ENCODE measurements at regions not wholly inside any gene's neighbourhood (a gene's known extent, or its start where the extent isn't known, plus 50 kb on each side); places are given as distances from the start of the nearest gene placed in this dataset.
"Not testable (repeated sequence)": the region's sequence is repeated elsewhere in the genome, so short reads cannot be mapped to it uniquely, and the experiment has no call there.

DNA sequence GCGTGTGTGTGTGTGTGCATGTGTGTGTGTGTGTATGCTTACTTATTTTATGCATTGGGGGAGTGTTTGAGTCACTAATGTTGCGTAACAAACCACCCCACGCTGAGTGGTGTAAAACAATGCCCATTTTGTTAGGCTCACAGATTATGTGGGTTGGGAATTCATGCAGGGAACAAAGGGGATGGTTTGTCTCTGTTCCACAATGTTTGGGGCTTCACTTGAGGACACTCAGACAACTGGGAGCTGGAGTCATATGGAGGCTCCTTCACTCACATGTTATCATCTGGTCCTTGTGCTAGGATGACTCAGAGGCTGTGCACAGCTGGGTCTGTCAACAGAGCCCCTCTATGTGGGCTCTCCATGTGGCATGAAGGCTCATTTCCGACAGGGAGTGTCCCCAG lies 51.3 kb upstream of the LARGE1 start:
- no peak for DNase-seq

GRCh38 chr22:33975841-33976240 lies 55.6 kb upstream of the LARGE1 start:
- no peak for DNase-seq

DNA sequence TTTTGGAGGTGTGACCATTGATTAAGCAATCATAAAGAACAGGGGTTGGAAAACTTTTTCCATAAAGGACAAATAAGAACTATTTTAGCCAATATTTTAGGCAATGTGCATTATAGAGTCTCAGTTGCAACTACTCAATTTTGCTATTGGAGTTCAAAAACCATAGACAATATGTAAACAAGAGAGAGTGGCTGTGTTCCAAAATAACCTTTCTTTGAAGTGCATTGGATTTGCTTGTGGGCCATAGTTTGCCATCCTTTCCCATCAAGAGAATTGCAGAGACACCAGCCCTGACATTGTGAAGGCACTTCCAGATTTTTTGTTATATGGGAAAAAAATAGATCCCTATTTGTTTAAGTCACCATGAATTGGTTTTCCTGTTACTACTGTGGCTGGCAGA lies 63.3 kb upstream of the LARGE1 start:
- no peak for DNase-seq

DNA sequence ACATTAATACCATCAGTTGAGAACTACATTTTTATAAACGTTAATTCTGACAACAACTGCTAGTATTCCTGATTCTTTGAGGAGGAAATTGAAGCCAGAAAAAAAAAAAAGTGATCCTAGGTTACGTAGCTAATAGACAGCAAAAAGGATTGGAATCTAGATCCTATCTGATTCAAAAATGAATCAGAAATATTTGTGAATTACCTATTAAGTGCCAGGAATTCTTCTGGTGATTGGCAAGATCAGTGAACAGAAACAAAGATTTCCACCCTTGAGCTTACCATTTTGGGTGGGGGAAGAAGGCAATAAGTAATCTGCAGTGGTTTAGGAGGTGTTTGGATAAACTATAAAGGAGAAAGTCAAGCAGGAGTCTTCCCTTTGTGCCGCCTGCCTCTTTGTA lies 63.9 kb upstream of the LARGE1 start:
- DNase-seq, result no peak

DNA sequence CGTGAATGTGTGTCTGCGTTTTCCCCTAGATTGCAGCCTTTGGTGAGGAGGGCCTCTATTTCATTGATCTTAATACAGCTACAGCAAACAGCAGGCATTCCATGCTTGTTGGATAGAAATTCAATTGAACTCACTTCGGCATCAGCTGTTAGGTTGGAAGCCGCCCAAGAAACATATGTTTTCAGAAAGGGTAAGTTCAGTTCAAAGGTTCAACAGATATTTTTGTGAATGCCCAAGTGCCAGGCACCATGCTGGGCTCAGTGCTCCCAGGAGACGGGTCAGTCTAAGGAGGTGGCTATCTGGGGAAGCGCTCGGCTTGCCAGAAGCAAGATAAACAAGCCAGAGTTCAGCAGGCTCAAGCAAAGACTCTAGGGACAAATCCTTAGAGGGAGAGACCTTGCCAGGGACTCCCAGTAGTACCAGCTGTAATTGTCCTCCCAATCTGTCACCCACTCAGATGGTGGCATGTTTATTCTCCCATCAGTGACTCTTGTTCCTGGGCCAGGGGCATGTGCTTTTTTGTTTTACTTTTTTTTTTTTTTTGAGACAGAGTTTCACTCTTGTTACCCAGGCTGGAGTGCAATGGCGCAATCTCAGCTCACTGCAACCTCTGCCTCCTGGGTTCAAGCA lies 64.5 kb upstream of the LARGE1 start:
- no peak for DNase-seq

DNA sequence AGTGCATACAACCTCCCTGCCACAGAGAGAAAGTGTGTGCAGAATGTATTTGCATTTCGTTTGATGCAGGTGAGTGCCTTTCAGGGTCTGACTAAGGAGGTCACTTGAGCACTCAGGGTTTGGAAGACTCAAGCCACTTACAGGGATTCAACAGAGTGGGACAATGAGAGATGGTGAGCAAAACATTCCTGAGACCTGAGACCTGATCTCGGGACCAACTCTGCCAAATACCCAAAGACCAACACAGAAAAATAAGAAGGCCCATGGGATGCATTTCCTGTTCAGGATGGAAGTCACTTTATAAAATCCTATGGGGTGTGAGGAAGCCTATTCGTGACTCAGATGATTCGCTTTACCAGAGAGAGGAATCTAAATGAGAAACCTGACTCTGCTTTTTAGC lies 65.2 kb upstream of the LARGE1 start:
- DNase-seq, result no peak

DNA sequence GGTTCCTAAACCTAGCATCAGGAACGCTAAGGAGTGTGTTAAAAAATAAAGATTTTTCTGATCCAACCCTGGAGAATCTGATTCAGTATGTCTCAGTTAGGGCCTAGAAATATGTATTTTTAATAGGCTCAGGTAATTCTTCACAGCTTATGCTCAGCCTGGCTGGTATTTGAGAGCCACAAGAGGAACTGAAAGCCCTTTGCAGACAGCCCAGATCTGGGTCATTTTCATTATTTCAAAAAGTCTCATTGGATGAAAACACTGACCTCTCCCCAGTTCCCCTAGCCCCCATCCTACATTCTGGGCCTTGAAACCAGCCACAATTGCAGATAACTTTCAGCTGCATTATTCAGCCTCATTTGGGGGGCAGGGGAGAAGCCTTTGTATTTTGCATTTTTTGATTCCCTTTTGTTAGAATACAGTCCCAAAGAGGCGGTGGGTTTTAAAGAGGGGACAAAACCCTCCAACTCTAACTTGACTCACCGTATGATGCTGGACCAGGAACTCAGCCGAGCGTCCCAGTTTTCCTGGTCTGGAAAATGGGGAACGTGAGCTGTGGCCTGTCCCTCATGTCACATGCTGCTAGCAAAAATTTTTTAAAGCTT lies 66.0 kb upstream of the LARGE1 start:
- DNase-seq, result no peak

GRCh38 chr22:33986954-33987353 lies 66.7 kb upstream of the LARGE1 start:
- DNase-seq, result no peak

DNA sequence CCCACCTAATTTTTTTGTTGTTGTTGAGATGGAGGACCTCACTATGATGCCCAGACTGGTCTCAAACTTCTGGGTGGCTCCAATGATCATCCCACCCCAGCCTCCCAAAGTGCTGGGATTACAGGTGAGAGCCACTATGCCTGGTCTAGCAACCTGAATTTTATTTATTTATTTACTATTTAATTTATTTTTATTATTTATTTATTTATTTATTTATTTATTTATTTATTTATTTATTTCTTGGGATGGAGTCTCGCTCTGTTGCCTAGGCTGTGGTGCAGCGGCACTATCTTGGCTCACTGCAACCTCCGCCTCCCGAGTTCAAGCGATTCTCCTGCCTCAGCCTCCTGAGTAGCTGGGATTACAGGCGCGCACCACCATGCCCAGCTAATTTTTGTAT lies 69.0 kb upstream of the LARGE1 start:
- not testable (repeated sequence) for DNase-seq

- DNase-seq, result no peak
These were observed 71.3 kb upstream of the LARGE1 start for GRCh38 chr22:33991620-33992019.

- DNase-seq, result no peak
These were observed 76.5 kb upstream of the LARGE1 start for GRCh38 chr22:33996824-33997223.

GRCh38 chr22:34000879-34001526 lies 80.7 kb upstream of the LARGE1 start:
- no peak for DNase-seq

GRCh38 chr22:34001701-34002466 lies 81.6 kb upstream of the LARGE1 start:
- no peak for DNase-seq

- DNase-seq, result no peak
These were observed 83.8 kb upstream of the LARGE1 start for GRCh38 chr22:34004058-34004457.

GRCh38 chr22:34010259-34010658 lies 90.0 kb upstream of the LARGE1 start:
- no peak for DNase-seq

DNA sequence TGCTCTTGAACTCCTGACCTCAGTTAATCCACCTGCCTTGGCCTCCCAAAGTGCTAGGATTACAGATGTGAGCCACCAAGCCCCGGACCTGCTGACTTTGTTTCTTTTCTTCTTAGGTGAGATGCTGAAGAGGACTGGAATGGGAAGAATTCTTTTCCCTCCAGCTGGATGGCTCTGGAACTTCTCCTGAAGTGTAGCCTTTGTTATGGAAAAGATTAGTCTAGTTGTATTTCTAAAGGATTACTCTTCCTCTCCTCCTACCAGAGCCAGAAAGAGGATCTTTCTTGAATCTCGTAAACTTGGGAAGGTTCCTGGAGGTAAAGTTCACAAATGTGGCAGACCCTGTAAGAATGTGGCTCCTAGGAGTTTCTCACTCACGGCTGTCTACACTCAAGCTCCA lies 95.4 kb upstream of the LARGE1 start:
- DNase-seq, result no peak

DNA sequence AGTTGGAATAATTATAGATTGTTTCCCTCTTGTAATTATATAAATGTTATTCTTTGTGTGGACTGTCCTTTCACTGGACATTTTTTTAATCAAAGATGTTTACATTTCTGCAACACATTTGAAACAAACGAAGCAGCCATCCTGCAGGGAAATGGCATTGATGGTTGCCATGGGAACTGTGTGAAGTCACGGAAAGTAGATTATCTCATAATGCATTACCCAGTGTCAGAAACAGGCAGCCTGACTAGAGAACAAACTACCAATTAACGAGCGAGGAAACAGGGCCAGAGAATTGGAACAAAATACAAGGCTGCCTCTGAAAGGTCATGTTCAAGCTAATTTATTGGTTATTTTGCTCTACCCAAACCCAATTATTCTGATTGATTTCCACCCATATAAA lies 96.9 kb upstream of the LARGE1 start:
- DNase-seq, result no peak

DNA sequence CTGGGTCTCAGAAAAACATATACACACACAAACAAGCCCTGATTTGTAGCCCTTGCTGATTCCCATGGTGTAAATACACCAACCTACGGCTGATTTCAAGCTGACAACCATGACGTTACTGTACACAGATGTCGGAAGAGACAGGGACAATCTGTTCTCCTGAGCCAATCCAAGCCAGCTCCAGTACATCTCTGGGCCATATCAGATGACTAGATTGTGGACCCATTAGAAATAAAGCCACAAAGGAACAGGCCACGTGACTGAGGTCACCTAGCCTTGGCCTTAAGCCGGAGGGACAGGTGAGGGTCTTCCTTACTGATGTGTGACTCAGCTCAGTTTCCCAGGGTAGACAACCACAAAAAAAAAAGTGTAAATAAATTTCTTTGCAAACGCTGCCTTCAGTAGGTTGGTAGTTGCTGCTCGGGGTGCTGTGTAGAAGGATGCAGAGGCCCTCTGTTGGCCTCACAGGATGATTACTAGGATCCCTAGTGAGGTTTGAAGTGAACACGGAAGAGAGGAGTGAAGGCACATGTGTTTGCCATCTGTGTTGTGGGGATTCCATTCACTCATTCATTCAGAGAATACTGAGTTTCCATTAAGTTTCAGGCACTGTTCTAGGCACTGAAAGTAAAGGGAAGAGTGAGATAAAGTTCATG lies 99.0 kb upstream of the LARGE1 start:
- DNase-seq, result no peak

DNA sequence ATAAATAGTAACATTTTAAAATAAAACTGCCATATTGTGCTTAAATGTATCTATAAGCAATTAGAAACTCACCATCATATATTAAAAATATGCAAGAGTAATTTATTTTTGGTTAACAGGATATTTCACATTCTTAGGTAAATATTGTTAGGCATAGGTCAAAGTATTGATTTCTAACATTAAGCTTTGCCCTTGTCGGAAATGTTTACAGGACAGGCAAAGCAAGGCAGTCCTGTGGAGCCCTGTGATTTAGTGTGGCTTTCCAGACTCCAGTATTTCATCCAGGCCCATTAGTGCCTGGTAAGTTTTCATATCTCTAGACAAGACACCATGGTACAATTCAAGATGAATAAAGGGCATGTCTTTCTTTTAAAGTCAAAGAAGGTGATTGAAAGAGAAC lies 114.9 kb upstream of the LARGE1 start:
- no peak for DNase-seq

GRCh38 chr22:34036931-34037330 lies 116.7 kb upstream of the LARGE1 start:
- no peak for DNase-seq

GRCh38 chr22:34038801-34039555 lies 118.7 kb upstream of the LARGE1 start:
- no peak for DNase-seq

DNA sequence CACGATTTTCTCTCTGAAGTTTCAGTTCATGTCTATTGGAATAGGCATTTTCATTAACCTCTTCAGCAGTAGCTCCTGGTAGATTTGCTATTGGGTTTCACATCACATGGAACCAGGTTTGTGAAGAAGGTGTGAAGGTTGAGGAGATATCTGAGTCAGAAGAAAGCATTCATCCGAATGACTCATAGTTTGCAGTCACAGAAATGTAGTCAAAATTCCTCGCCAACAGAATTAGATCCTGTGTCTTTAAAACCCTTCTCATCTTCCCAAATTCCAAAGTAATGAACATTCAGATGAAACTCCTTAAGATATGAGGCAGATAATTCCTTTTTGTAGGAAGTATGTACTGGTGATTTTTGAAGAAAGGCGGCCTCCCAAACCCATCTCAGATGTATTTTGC lies 125.0 kb upstream of the LARGE1 start:
- DNase-seq, result no peak

All from NCI-H2107 (cell line).